Sigmoid colon (tissue), 4 donors: ENCODE measurements at regions not wholly inside any gene's neighbourhood (a gene's known extent, or its start where the extent isn't known, plus 50 kb on each side); places are given as distances from the start of the nearest gene placed in this dataset.

ENCODE experiments used
- CTCF ChIP-seq, 4 experiments: fragments of 450-650 bp in 3 of 4; fragments of 200-600 bp in 1 of 4; IDR thresholded peaks; one replicate each; pipeline ENCODE4 v1.5.1; 2016 to 2019; ENCODE audit warnings: antibody characterized with exemption in 4 of 4, mild to moderate bottlenecking in 3 of 4, moderate library complexity in 2 of 4
- POLR2A ChIP-seq, 2 donors: fragments of 450-650 bp; IDR thresholded peaks; one replicate each; pipeline ENCODE4 v1.6.1; 2016; ENCODE audit warnings: antibody characterized with exemption in 2 of 2, mild to moderate bottlenecking in 2 of 2, moderate library complexity in 2 of 2
- POLR2AphosphoS5 ChIP-seq, 4 donors: sonication (generic); formaldehyde crosslinking; IDR thresholded peaks; one replicate each; pipeline ENCODE4 v1.6.1; 2017; ENCODE audit warnings: antibody characterized with exemption in 4 of 4

- TF ChIP-seq CTCF (IDR thresholded peaks at IDR 0.05) (no peak), POLR2A (IDR thresholded peaks at IDR 0.05) (no peak), POLR2AphosphoS5 (IDR thresholded peaks at IDR 0.05) (no peak)
Measured at GRCh38 chr13:50320271-50320862, 305.1 kb downstream of the KCNRG start.
